ENCODE measurements at regions not wholly inside any gene's neighbourhood (a gene's known extent, or its start where the extent isn't known, plus 50 kb on each side); places are given as distances from the start of the nearest gene placed in this dataset.

- TF ChIP-seq CTCF (IDR thresholded peaks at IDR 0.05): no peak
- TF ChIP-seq POLR2A (IDR thresholded peaks at IDR 0.05): no peak
Observed at GRCh38 chr2:39918886-39919285, 139.8 kb upstream of the THUMPD2 start.
